NCI-H2029 treated with DMSO at 0.1 percent for 48 hours (cell line): ENCODE measurements at regions not wholly inside any gene's neighbourhood (a gene's known extent, or its start where the extent isn't known, plus 50 kb on each side); places are given as distances from the start of the nearest gene placed in this dataset.
"Not testable (repeated sequence)": the region's sequence is repeated elsewhere in the genome, so short reads cannot be mapped to it uniquely, and the experiment has no call there.

Experiments used
- DNase-seq: peaks from one replicate; lab custom pipeline; 2025; lab: John Stamatoyannopoulos, UW

GRCh38 chr2:83261591-83262136 is 1197.4 kb downstream of the SUCLG1 start:
- no peak for DNase-seq

GRCh38 chr2:83253848-83254247 is 1205.2 kb downstream of the SUCLG1 start:
- DNase-seq: no peak

GRCh38 chr2:83251321-83251872 is 1207.7 kb downstream of the SUCLG1 start:
- no peak for DNase-seq

GRCh38 chr2:83245806-83246537 is 1213.1 kb downstream of the SUCLG1 start:
- not testable (repeated sequence) for DNase-seq

GRCh38 chr2:83240611-83241010 is 1218.5 kb downstream of the SUCLG1 start:
- DNase-seq: no peak

GRCh38 chr2:83238111-83238510 is 1221.0 kb downstream of the SUCLG1 start:
- DNase-seq: no peak

- DNase-seq: no peak
These were observed 1224.8 kb downstream of the SUCLG1 start for GRCh38 chr2:83234246-83234645.

GRCh38 chr2:83233781-83234180 is 1225.3 kb downstream of the SUCLG1 start:
- DNase-seq: no peak

- DNase-seq: no peak
These were observed 1225.8 kb downstream of the SUCLG1 start for GRCh38 chr2:83233326-83233725.

GRCh38 chr2:83229443-83229842 is 1229.6 kb downstream of the SUCLG1 start:
- no peak for DNase-seq

- DNase-seq: no peak
These were observed 1234.4 kb downstream of the SUCLG1 start for GRCh38 chr2:83224591-83225200.

GRCh38 chr2:83221258-83221657 is 1237.8 kb downstream of the SUCLG1 start:
- DNase-seq: no peak

GRCh38 chr2:83217854-83218253 is 1241.2 kb downstream of the SUCLG1 start:
- DNase-seq: no peak

GRCh38 chr2:83196225-83196624 is 1262.9 kb downstream of the SUCLG1 start:
- peak; percentile 31 for DNase-seq

GRCh38 chr2:83191316-83191715 is 1267.8 kb downstream of the SUCLG1 start:
- DNase-seq: no peak

GRCh38 chr2:83186105-83186760 is 1272.8 kb downstream of the SUCLG1 start:
- no peak for DNase-seq

- DNase-seq: not testable (repeated sequence)
These were observed 1278.1 kb downstream of the SUCLG1 start for GRCh38 chr2:83180862-83181530.

GRCh38 chr2:83176539-83176938 is 1282.5 kb downstream of the SUCLG1 start:
- no peak for DNase-seq

- no peak for DNase-seq
These were observed 1286.2 kb downstream of the SUCLG1 start for GRCh38 chr2:83172841-83173240.

- DNase-seq: no peak
These were observed 1290.7 kb downstream of the SUCLG1 start for GRCh38 chr2:83168377-83168776.

GRCh38 chr2:83162421-83162820 is 1296.7 kb downstream of the SUCLG1 start:
- DNase-seq: no peak

- DNase-seq: no peak
These were observed 1298.5 kb downstream of the SUCLG1 start for GRCh38 chr2:83160571-83160970.
